ENCODE measurements at regions not wholly inside any gene's neighbourhood (a gene's known extent, or its start where the extent isn't known, plus 50 kb on each side); places are given as distances from the start of the nearest gene placed in this dataset.

DNA sequence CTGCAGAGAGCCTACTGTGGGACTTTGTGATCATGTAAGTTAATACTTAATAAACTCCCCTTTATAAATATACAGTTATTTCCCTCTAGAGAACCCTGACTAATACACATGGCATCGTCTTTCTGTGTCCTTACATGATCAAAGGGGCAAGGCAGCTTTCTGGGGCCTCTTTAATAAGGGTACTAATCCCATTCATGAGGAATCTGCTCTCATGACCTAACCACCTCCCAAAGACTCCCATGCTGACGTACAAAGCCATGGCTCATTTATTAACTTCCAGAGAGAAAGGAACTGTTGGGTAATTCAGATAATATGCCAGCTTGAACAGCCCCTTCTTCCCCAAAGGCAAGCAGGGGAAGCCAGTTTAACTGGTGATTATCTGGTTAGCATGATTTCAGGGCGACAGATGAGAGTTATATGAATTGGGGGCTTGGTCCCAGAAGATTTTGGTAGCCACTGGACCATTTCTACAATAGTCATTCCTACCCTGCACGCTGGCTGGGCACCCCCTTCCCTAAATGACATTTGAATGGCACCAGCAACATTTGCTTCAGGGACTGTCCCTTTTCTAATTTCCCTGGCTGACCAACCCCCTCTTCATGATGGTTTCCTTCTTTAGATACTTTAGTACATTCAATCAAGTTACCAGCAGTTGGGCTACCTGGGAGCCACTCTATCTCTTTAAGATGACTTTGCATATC, 83.6 kb upstream of the C3orf80 start:
- TF ChIP-seq POLR2AphosphoS5 (IDR thresholded peaks at IDR 0.05) (no peak), POLR2A (IDR thresholded peaks at IDR 0.05) (no peak)
- TF ChIP-seq, protein P1, sequence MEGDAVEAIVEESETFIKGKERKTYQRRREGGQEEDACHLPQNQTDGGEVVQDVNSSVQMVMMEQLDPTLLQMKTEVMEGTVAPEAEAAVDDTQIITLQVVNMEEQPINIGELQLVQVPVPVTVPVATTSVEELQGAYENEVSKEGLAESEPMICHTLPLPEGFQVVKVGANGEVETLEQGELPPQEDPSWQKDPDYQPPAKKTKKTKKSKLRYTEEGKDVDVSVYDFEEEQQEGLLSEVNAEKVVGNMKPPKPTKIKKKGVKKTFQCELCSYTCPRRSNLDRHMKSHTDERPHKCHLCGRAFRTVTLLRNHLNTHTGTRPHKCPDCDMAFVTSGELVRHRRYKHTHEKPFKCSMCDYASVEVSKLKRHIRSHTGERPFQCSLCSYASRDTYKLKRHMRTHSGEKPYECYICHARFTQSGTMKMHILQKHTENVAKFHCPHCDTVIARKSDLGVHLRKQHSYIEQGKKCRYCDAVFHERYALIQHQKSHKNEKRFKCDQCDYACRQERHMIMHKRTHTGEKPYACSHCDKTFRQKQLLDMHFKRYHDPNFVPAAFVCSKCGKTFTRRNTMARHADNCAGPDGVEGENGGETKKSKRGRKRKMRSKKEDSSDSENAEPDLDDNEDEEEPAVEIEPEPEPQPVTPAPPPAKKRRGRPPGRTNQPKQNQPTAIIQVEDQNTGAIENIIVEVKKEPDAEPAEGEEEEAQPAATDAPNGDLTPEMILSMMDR (IDR thresholded peaks at IDR 0.05 in 8 of 11, conservative IDR thresholded peaks at IDR 0.05 in 3 of 11) = no peak

DNA sequence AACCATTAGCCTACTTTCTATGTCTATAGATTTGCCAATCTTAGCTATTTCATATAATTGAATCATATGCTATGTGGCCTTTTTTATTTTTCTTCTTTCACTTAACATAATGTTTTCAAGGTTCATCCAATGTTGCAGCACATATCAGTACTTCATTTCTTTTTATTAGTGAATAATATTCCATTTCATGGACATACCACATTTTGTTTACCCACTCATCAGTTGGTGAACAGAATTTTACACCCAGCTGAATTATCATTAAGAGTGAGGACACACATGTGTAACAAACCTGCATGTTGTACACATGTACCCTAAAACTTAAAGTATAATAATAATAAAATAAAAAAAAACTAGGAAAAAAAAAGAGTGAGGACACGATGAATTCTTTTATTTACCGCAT, 81.7 kb upstream of the C3orf80 start:
- TF ChIP-seq POLR2AphosphoS5 (IDR thresholded peaks at IDR 0.05) (no peak), POLR2A (IDR thresholded peaks at IDR 0.05) (no peak)
- TF ChIP-seq, protein P1 (IDR thresholded peaks at IDR 0.05 in 8 of 11, conservative IDR thresholded peaks at IDR 0.05 in 3 of 11) = no peak
- no peak for DNase-seq
- no peaks in the 10 kb centered on the region for H3K4me1 ChIP-seq
- no peaks in the 10 kb centered on the region for H3K27me3 ChIP-seq (replicated peaks in 1 of 7)
- no peak overlapping the region for H3K27ac ChIP-seq
- intact Hi-C loops (cut with DNase I; ENCODE audit: low total_unique reads) = no loop called here
- no peaks in the 10 kb centered on the region for H3K36me3 ChIP-seq
- no peak overlapping the region for H3K4me3 ChIP-seq
- peaks cover 0 to 17% (median 10%) of the 10 kb centered on the region in 8 donors for H3K9me3 ChIP-seq
- 95 to 99% (median 97%) methylated on average over 2 of the region's 2 CpGs for WGBS, 5 donors

More for the DNA sequence above, 83.6 kb upstream of the C3orf80 start:
- Histone ChIP-seq H3K27me3 (replicated peaks in 1 of 7) (no peaks in the 10 kb centered on the region), H3K4me3 (no peak overlapping the region), H3K27ac (no peak overlapping the region), H3K9me3 (peaks cover 0 to 17% (median 10%) of the 10 kb centered on the region in 8 donors), H3K36me3 (no peaks in the 10 kb centered on the region), H3K4me1 (no peaks in the 10 kb centered on the region)
- intact Hi-C loops (cut with DNase I; ENCODE audit: low total_unique reads) = no loop called here
- 64 to 75% (median 66%) methylated on average over 4 of the region's 4 CpGs for WGBS, 5 donors
- no peak for DNase-seq

DNA sequence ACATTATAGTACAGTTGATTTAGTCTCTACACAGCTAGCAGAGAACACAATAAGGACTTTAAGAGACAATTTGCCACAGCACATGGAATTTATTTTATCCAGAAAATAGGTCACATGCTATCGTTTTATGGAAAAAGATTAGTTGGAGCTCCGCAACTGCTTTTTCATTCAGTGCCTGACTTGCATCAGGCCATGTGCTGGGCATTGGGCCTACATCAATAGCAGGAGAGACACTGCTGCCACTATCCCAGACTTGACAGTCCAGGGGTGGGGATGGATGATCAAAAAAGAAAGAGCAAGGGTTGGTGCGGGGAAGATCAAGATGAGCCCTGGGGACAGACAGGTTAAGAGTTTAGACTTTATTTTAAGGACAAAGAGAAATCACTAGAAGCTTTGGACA, 75.2 kb upstream of the C3orf80 start:
- no peak for DNase-seq
- no peak overlapping the region for H3K4me3 ChIP-seq
- TF ChIP-seq, protein P1 (IDR thresholded peaks at IDR 0.05 in 8 of 11, conservative IDR thresholded peaks at IDR 0.05 in 3 of 11) = no peak
- TF ChIP-seq POLR2A (IDR thresholded peaks at IDR 0.05) = no peak
- TF ChIP-seq POLR2AphosphoS5 (IDR thresholded peaks at IDR 0.05) = no peak
- no peak overlapping the region for H3K27ac ChIP-seq
- H3K4me1 ChIP-seq = no peaks in the 10 kb centered on the region
- H3K9me3 ChIP-seq = no peaks in the 10 kb centered on the region
- intact Hi-C loops (cut with DNase I; ENCODE audit: low total_unique reads) = no loop called here
- 90 to 97% (median 93%) methylated on average over 3 of the region's 3 CpGs for WGBS, 5 donors
- H3K27me3 ChIP-seq (replicated peaks in 1 of 7) = no peaks in the 10 kb centered on the region
- H3K36me3 ChIP-seq = no peaks in the 10 kb centered on the region

DNA sequence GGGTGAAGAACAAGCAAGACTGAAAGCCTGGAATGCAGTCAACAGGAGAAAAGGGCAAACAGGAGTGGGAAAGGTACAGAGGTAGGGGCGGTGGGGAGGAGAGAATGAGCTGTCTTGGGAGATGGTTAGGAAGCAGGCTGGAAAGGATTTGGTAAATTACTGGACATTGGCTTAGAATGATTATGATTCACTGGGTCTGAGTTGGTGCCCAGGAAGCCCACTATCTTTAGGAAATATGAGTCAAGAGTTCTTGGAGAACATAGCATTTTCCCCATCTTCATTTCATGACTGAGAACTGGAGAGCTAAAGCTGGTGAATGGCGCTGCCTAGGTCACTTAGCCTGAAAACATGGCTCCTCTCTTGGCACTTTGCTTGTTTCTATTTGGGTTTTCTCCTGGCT, 74.7 kb upstream of the C3orf80 start:
- no peak overlapping the region for H3K27ac ChIP-seq
- DNase-seq = no peak
- no peaks in the 10 kb centered on the region for H3K9me3 ChIP-seq
- 52 to 96% (median 94%) methylated on average over 2 of the region's 2 CpGs for WGBS, 5 donors
- H3K36me3 ChIP-seq = no peaks in the 10 kb centered on the region
- no peaks in the 10 kb centered on the region for H3K4me1 ChIP-seq
- no peak for TF ChIP-seq POLR2AphosphoS5 (IDR thresholded peaks at IDR 0.05)
- no peak for TF ChIP-seq POLR2A (IDR thresholded peaks at IDR 0.05)
- TF ChIP-seq, protein P1 (IDR thresholded peaks at IDR 0.05 in 8 of 11, conservative IDR thresholded peaks at IDR 0.05 in 3 of 11) = no peak
- H3K27me3 ChIP-seq (replicated peaks in 1 of 7) = no peaks in the 10 kb centered on the region
- intact Hi-C loops (cut with DNase I; ENCODE audit: low total_unique reads) = no loop called here
- no peak overlapping the region for H3K4me3 ChIP-seq

Data from spleen (tissue), 11 donors.